Endothelial cell of umbilical vein (primary cell): ENCODE measurements at regions not wholly inside any gene's neighbourhood (a gene's known extent, or its start where the extent isn't known, plus 50 kb on each side); places are given as distances from the start of the nearest gene placed in this dataset.

Experiments used
- BruUV-seq: library from RNA; stranded (reverse); fragments of 400-500 nt; replicated peaks from 2 replicates; lab custom pipeline; 2021; lab: Mats Ljungman, UMichigan
- CTCF ChIA-PET: fragments of 300-600, 350-600 bp; sonication (Branson Sonifier 250); formaldehyde crosslinking; loops from one replicate; lab custom pipeline; 2021; ENCODE audit warnings: antibody characterized with exemption, inconsistent platforms; lab: Charles Lee
- POLR2A ChIA-PET: fragments of 300-600, 350-600 bp; sonication (Branson Sonifier 250); formaldehyde crosslinking; loops from one replicate; lab custom pipeline; 2021; ENCODE audit warnings: antibody characterized with exemption, inconsistent platforms; lab: Charles Lee
- DNase-seq: peaks from one replicate; pipeline ENCODE4 v3.0.0-alpha.2; 2011; ENCODE audit warnings: low read depth, low spot score
- FAIRE-seq: peaks from 2 replicates; lab custom pipeline; 2011; peaks lifted over from hg19 to GRCh38; lab: Jason Lieb, UNC
- H2AFZ ChIP-seq: 2 replicates; pipeline ENCODE4 v1.6.0; 2012; ENCODE audit warnings: low read depth, low read length, control low read depth, inconsistent platforms
- H3K27ac ChIP-seq: 2 replicates; pipeline ENCODE4 v1.5.1; 2011; ENCODE audit warnings: low read depth, mild to moderate bottlenecking, control low read depth, low read length, moderate library complexity; ENCODE audit not compliant: insufficient read depth
- H3K27me3 ChIP-seq, 2 experiments: 2 replicates each; pipeline versions ENCODE4 v1.6.0 to v1.6.1; 2011; ENCODE audit warnings: low read length in 2 of 2, mixed read lengths in 1 of 2; ENCODE audit not compliant: control insufficient read depth in 2 of 2, insufficient read depth in 2 of 2
- H3K36me3 ChIP-seq, 2 experiments: 2 replicates in 1 of 2; 3 replicates in 1 of 2; pipeline ENCODE4 v1.5.1; 2011; ENCODE audit warnings: low read length in 2 of 2, mild to moderate bottlenecking in 1 of 2, moderate library complexity in 1 of 2; ENCODE audit not compliant: control insufficient read depth in 2 of 2, insufficient read depth in 2 of 2; ENCODE audit errors: extremely low read depth in 1 of 2
- H3K4me1 ChIP-seq: 3 replicates; pipeline ENCODE4 v1.5.1; 2011; ENCODE audit warnings: mild to moderate bottlenecking, low read length; ENCODE audit not compliant: control insufficient read depth, insufficient read depth; ENCODE audit errors: extremely low read depth
- H3K4me2 ChIP-seq: 2 replicates; pipeline ENCODE4 v1.6.1; 2011; ENCODE audit warnings: low read length, control low read depth, mixed read lengths; ENCODE audit not compliant: insufficient read depth
- H3K4me3 ChIP-seq, 3 experiments: fragments of 200-600 bp in 1 of 3; sonication (generic), shearing (Covaris generic) in 1 of 3; replicated peaks in 1 of 3; 2 replicates each; pipeline ENCODE4 v1.5.1; 2011 to 2016; ENCODE audit warnings: control low read depth in 3 of 3, low read length in 3 of 3, mild to moderate bottlenecking in 2 of 3, inconsistent platforms in 1 of 3, low read depth in 1 of 3, moderate library complexity in 1 of 3; ENCODE audit not compliant: insufficient read depth in 1 of 3
- H3K79me2 ChIP-seq: 2 replicates; pipeline ENCODE4 v1.6.0; 2012; ENCODE audit warnings: low read length, inconsistent platforms; ENCODE audit not compliant: control insufficient read depth, insufficient read depth
- H3K9ac ChIP-seq: replicated peaks from 2 replicates; pipeline ENCODE3; 2011; ENCODE audit warnings: low read length, control low read depth; ENCODE audit not compliant: insufficient read depth; ENCODE audit errors: extremely low read depth
- H3K9me1 ChIP-seq: replicated peaks from 3 replicates; pipeline ENCODE4 v1.6.0; 2011; ENCODE audit warnings: mild to moderate bottlenecking, low read length; ENCODE audit not compliant: control insufficient read depth, insufficient read depth; ENCODE audit errors: extremely low read depth
- H3K9me3 ChIP-seq: replicated peaks from 2 replicates; pipeline ENCODE4 v1.5.1; 2012; ENCODE audit warnings: low read length, inconsistent platforms; ENCODE audit not compliant: control insufficient read depth, insufficient read depth
- H4K20me1 ChIP-seq: replicated peaks from 2 replicates; pipeline ENCODE3; 2011; ENCODE audit warnings: mild to moderate bottlenecking, low read length; ENCODE audit not compliant: control insufficient read depth, insufficient read depth; ENCODE audit errors: extremely low read depth
- EZH2 ChIP-seq: IDR thresholded peaks from 2 replicates; pipeline ENCODE4 v1.6.1; 2012; ENCODE audit warnings: borderline replicate concordance, low read depth, mild to moderate bottlenecking, moderate library complexity, low read length, inconsistent platforms; ENCODE audit not compliant: severe bottlenecking
- MAX ChIP-seq: IDR thresholded peaks from 2 replicates; pipeline ENCODE4 v1.6.1; 2011; ENCODE audit not compliant: insufficient read depth, insufficient read length
- POLR2A ChIP-seq: IDR thresholded peaks from 2 replicates; pipeline ENCODE4 v1.6.1; 2012; ENCODE audit warnings: low read depth, mild to moderate bottlenecking, control low read depth, low read length
- POLR2AphosphoS5 ChIP-seq: IDR thresholded peaks from 2 replicates; pipeline ENCODE4 v1.6.1; 2012; ENCODE audit warnings: low read depth, mild to moderate bottlenecking, control low read depth, low read length, moderate library complexity; ENCODE audit not compliant: insufficient read depth
- dilution Hi-C: fragments of 300-500 bp; cut with MboI; formaldehyde crosslinking; loops from one replicate; pipeline ENCODE4 v1.15.0; 2019; ENCODE audit warnings: low sequenced_read_pairs; ENCODE audit not compliant: extremely low pct_ligation_motif_present
- intact Hi-C: fragments of 100-400 bp; cut with micrococcal nuclease; formaldehyde crosslinking; loops from one replicate; pipeline ENCODE4 v1.10.0; 2022

DNA sequence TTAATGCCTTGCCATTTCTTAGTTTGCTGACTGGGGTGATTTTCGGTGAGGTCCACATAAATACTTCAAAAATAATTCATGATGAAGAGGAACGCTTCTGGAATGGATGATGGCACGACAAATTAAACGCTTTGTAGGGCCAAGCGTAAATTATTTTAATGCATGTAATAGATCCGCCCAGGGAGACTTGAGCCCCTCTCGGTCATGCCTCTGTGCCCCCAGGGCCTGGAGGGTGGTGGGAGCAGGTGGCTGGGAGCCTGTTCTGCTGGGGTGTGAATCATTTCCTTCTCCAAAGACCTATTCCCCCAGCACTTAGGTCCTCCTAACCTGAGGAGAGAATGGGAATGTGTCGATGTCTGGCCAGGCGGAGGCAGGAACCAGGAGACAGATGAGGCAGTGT lies 350.6 kb downstream of the ZNF536 start:
- no peak overlapping the region for H3K4me2 ChIP-seq
- H3K9ac ChIP-seq, result no peak overlapping the region
- no peak overlapping the region for H3K27ac ChIP-seq
- dilution Hi-C loops, result no loop called here
- POLR2A ChIA-PET, result no interaction called here
- CTCF ChIA-PET, result no interaction called here
- no TSS peak for BruUV-seq
- H4K20me1 ChIP-seq, result no peaks in the 10 kb centered on the region
- intact Hi-C loops, result no loop called here
- DNase-seq (no peak), FAIRE-seq (no peak)
- H3K4me1 ChIP-seq, result no peaks in the 10 kb centered on the region
- H3K9me3 ChIP-seq, result no peaks in the 10 kb centered on the region
- no peaks in the 10 kb centered on the region for H3K36me3 ChIP-seq
- H3K9me1 ChIP-seq, result no peaks in the 10 kb centered on the region
- no peaks in the 10 kb centered on the region for H3K27me3 ChIP-seq
- H2AFZ ChIP-seq, result no peak overlapping the region
- H3K4me3 ChIP-seq, result no peak overlapping the region
- TF ChIP-seq EZH2 (no peak), MAX (no peak), POLR2A (no peak)
- H3K79me2 ChIP-seq, result no peaks in the 10 kb centered on the region

GRCh38 chr19:30722186-30722585 lies 350.0 kb downstream of the ZNF536 start:
- Histone ChIP-seq H3K79me2 (no peaks in the 10 kb centered on the region), H3K9ac (no peak overlapping the region), H3K4me1 (no peaks in the 10 kb centered on the region), H2AFZ (no peak overlapping the region), H3K4me2 (no peak overlapping the region), H3K27me3 (no peaks in the 10 kb centered on the region), H4K20me1 (no peaks in the 10 kb centered on the region), H3K4me3 (no peak overlapping the region), H3K27ac (no peak overlapping the region), H3K9me1 (no peaks in the 10 kb centered on the region), H3K36me3 (no peaks in the 10 kb centered on the region), H3K9me3 (no peaks in the 10 kb centered on the region)
- CTCF ChIA-PET, result interaction anchor here (0.6 to 0.7 kb wide), 2 partner anchors 12 to 118 kb away, joined by 3 to 4 read pairs; no protein-coding TSS in a partner anchor
- BruUV-seq, result no TSS peak
- dilution Hi-C loops, result no loop called here
- no peak for TF ChIP-seq EZH2
- TF ChIP-seq POLR2A, result no peak
- no peak for TF ChIP-seq POLR2AphosphoS5
- FAIRE-seq (no peak), DNase-seq (no peak)
- POLR2A ChIA-PET, result no interaction called here
- intact Hi-C loops, result no loop called here
